ENCODE measurements at regions not wholly inside any gene's neighbourhood (a gene's known extent, or its start where the extent isn't known, plus 50 kb on each side); places are given as distances from the start of the nearest gene placed in this dataset.

DNA sequence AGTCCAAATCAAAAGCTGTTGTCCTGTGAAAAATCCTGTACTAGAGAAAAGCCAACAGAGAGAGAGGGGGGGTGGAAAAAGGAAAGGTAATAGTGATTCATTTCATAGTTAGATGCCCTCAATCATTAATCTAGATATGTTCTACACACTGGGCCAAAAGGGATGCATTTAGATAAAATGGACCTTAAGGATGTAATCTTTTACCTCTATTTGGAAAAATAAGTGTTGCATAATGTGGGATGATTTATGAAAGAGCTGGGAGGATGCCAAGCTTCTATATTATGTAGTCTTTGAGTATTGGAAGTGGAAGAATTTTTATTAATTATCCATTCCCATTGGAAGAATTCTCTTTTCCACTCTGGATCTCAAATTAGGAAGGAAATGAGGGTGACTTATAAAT is 480.5 kb upstream of the ZEB2 start:
- Histone ChIP-seq H3K4me3 (replicated peaks in 1 of 4; ENCODE audit: control extremely low read depth in 1 of 4, insufficient read depth in 1 of 4, low read depth in 3 of 4, low read length in 4 of 4) (no peak overlapping the region), H2AFZ (ENCODE audit: low read length) (no peak overlapping the region), H3K9me3 (ENCODE audit: control insufficient read depth, insufficient read depth, low read depth, low read length) (no peaks in the 10 kb centered on the region), H4K20me1 (ENCODE audit: control insufficient read depth, extremely low read depth, insufficient read depth, low read length) (no peaks in the 10 kb centered on the region), H3K27ac (ENCODE audit: insufficient read depth, low read length) (no peak overlapping the region), H3K27me3 (ENCODE audit: control insufficient read depth, insufficient read depth, low read length) (no peaks in the 10 kb centered on the region), H3K9ac (ENCODE audit: insufficient read depth, low read length) (no peak overlapping the region), H3K4me2 (ENCODE audit: extremely low read depth, insufficient read depth, low read length) (no peak overlapping the region), H3K4me1 (ENCODE audit: control insufficient read depth, extremely low read depth, insufficient read depth, low read length) (no peaks in the 10 kb centered on the region), H3K79me2 (ENCODE audit: control insufficient read depth, insufficient read depth, low read length) (no peaks in the 10 kb centered on the region), H3K36me3 (ENCODE audit: control insufficient read depth, insufficient read depth, low read length) (no peaks in the 10 kb centered on the region)
- TF ChIP-seq EZH2 (IDR thresholded peaks at IDR 0.05; ENCODE audit: low read length, missing control alignments), result no peak
- TF ChIP-seq, protein P1, sequence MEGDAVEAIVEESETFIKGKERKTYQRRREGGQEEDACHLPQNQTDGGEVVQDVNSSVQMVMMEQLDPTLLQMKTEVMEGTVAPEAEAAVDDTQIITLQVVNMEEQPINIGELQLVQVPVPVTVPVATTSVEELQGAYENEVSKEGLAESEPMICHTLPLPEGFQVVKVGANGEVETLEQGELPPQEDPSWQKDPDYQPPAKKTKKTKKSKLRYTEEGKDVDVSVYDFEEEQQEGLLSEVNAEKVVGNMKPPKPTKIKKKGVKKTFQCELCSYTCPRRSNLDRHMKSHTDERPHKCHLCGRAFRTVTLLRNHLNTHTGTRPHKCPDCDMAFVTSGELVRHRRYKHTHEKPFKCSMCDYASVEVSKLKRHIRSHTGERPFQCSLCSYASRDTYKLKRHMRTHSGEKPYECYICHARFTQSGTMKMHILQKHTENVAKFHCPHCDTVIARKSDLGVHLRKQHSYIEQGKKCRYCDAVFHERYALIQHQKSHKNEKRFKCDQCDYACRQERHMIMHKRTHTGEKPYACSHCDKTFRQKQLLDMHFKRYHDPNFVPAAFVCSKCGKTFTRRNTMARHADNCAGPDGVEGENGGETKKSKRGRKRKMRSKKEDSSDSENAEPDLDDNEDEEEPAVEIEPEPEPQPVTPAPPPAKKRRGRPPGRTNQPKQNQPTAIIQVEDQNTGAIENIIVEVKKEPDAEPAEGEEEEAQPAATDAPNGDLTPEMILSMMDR (conservative IDR thresholded peaks at IDR 0.05 in 1 of 2, IDR thresholded peaks at IDR 0.05 in 1 of 2; ENCODE audit: low read depth in 1 of 2, low read length in 2 of 2), result no peak
- peak in 1 of 2 donors; percentile 61 for DNase-seq (ENCODE audit: low read depth in 2 of 2)

DNA sequence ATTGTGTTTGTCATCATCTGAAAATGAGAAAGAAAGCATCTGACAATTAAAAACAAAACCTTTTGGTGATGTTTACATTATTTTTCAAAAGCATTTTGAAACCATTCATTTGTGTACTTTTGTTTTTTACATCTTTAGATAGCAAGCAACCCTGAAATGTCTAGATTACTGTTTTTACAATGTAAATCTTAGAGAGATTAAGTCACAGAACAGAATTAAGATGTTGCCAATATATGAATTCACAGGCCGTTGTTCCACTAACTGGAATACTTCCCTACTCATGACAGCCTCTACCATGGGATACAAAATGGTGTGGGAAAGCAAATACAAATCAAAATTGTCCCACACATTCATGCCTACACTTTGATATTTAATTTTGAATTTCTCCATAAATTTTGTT is 480.0 kb upstream of the ZEB2 start:
- H3K27me3 ChIP-seq (ENCODE audit: control insufficient read depth, insufficient read depth, low read length), result no peaks in the 10 kb centered on the region
- TF ChIP-seq, protein P1 (conservative IDR thresholded peaks at IDR 0.05 in 1 of 2, IDR thresholded peaks at IDR 0.05 in 1 of 2; ENCODE audit: low read depth in 1 of 2, low read length in 2 of 2), result no peak
- TF ChIP-seq EZH2 (IDR thresholded peaks at IDR 0.05; ENCODE audit: low read length, missing control alignments), result no peak
- no peaks in the 10 kb centered on the region for H3K79me2 ChIP-seq (ENCODE audit: control insufficient read depth, insufficient read depth, low read length)
- H3K4me2 ChIP-seq (ENCODE audit: extremely low read depth, insufficient read depth, low read length), result no peak overlapping the region
- no peaks in the 10 kb centered on the region for H4K20me1 ChIP-seq (ENCODE audit: control insufficient read depth, extremely low read depth, insufficient read depth, low read length)
- H2AFZ ChIP-seq (ENCODE audit: low read length), result no peak overlapping the region
- no peaks in the 10 kb centered on the region for H3K4me1 ChIP-seq (ENCODE audit: control insufficient read depth, extremely low read depth, insufficient read depth, low read length)
- H3K27ac ChIP-seq (ENCODE audit: insufficient read depth, low read length), result no peak overlapping the region
- DNase-seq (ENCODE audit: low read depth in 2 of 2), result peak in 1 of 2 donors; percentile 11
- H3K9ac ChIP-seq (ENCODE audit: insufficient read depth, low read length), result no peak overlapping the region
- H3K4me3 ChIP-seq (replicated peaks in 1 of 4; ENCODE audit: control extremely low read depth in 1 of 4, insufficient read depth in 1 of 4, low read depth in 3 of 4, low read length in 4 of 4), result no peak overlapping the region
- no peaks in the 10 kb centered on the region for H3K9me3 ChIP-seq (ENCODE audit: control insufficient read depth, insufficient read depth, low read depth, low read length)
- no peaks in the 10 kb centered on the region for H3K36me3 ChIP-seq (ENCODE audit: control insufficient read depth, insufficient read depth, low read length)

DNA sequence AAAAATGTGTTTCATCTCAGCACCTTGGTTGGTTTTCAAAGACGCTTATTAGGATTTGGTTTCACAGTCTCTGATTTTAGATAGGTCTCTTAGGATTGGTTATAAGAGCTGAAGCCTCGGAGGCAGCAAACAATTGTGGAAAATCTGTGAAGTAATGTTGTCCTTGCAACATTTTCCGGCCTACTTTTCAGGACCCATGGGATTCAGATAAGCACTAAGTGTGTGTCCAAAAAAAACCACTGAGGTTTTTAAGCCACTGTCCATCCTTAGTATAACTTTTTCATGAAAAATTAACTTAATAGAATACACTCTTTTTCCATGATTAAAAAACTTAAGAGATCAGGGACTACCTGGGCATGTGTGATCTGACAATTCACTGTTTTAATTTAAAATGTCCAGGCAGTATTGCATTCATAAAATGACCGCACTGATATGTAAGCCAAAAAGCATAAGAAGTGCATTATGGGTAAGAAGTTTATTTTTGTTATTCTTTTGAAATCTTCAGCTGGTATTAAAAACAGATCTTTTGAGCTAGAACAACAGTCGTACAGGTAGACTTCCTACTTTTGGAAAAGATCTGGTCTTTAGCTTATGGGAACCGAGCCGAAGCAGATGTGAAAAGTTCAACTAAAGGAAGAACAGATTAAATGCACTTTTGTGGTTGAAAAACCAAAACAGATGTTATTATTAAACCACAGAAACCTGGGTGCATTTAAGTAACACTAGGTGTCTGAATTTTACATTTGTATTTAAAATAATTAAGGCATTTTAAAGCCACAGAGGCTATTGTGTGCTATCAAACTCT is 479.4 kb upstream of the ZEB2 start:
- Histone ChIP-seq H3K4me2 (ENCODE audit: extremely low read depth, insufficient read depth, low read length) (no peak overlapping the region), H3K36me3 (ENCODE audit: control insufficient read depth, insufficient read depth, low read length) (no peaks in the 10 kb centered on the region), H3K4me3 (replicated peaks in 1 of 4; ENCODE audit: control extremely low read depth in 1 of 4, insufficient read depth in 1 of 4, low read depth in 3 of 4, low read length in 4 of 4) (no peak overlapping the region), H4K20me1 (ENCODE audit: control insufficient read depth, extremely low read depth, insufficient read depth, low read length) (no peaks in the 10 kb centered on the region), H3K79me2 (ENCODE audit: control insufficient read depth, insufficient read depth, low read length) (no peaks in the 10 kb centered on the region), H3K27me3 (ENCODE audit: control insufficient read depth, insufficient read depth, low read length) (no peaks in the 10 kb centered on the region), H3K9ac (ENCODE audit: insufficient read depth, low read length) (no peak overlapping the region), H3K4me1 (ENCODE audit: control insufficient read depth, extremely low read depth, insufficient read depth, low read length) (no peaks in the 10 kb centered on the region), H2AFZ (ENCODE audit: low read length) (no peak overlapping the region), H3K27ac (ENCODE audit: insufficient read depth, low read length) (no peak overlapping the region), H3K9me3 (ENCODE audit: control insufficient read depth, insufficient read depth, low read depth, low read length) (no peaks in the 10 kb centered on the region)
- peak in 1 of 2 donors; percentile 61 for DNase-seq (ENCODE audit: low read depth in 2 of 2)
- TF ChIP-seq EZH2 (IDR thresholded peaks at IDR 0.05; ENCODE audit: low read length, missing control alignments), result no peak
- TF ChIP-seq, protein P1 (conservative IDR thresholded peaks at IDR 0.05 in 1 of 2, IDR thresholded peaks at IDR 0.05 in 1 of 2; ENCODE audit: low read depth in 1 of 2, low read length in 2 of 2), result no peak

Measured in fibroblast of lung (primary cell).